Body of pancreas (tissue), 4 donors: ENCODE measurements at regions not wholly inside any gene's neighbourhood (a gene's known extent, or its start where the extent isn't known, plus 50 kb on each side); places are given as distances from the start of the nearest gene placed in this dataset.

Source experiments
- ATAC-seq: fragments of 150-250 bp; one replicate; pipeline ENCODE4 v1.9.1; 2016
- DNase-seq, 4 donors: peaks; one replicate each; pipeline ENCODE4 v3.0.0-alpha.2; 2019
- H3K27ac ChIP-seq, 4 donors: fragments of 200-600 bp; sonication (generic); 1 replicate in 3 of 4; 2 replicates in 1 of 4; pipeline versions ENCODE4 v1.5.1 to v1.6.1; 2016 to 2019; ENCODE audit warnings: mild to moderate bottlenecking in 1 of 4, mixed read lengths in 1 of 4, moderate library complexity in 1 of 4
- H3K27me3 ChIP-seq, 2 donors: fragments of 200-600 bp; sonication (generic); one replicate each; pipeline ENCODE4 v1.6.0; 2016; ENCODE audit warnings: mild to moderate bottlenecking in 1 of 2
- H3K36me3 ChIP-seq, 2 donors: fragments of 200-600 bp; sonication (generic); replicated peaks in 1 of 2; 2 replicates each; pipeline ENCODE4 v1.5.1; 2016; ENCODE audit warnings: low read depth in 2 of 2; ENCODE audit not compliant: insufficient read depth in 1 of 2
- H3K4me1 ChIP-seq: fragments of 200-600 bp; sonication (generic); one replicate; pipeline ENCODE4 v1.6.0; 2016
- H3K4me3 ChIP-seq, 2 donors: fragments of 200-600 bp; sonication (generic); 1 replicate in 1 of 2; 2 replicates in 1 of 2; pipeline ENCODE4 v1.5.1; 2016 to 2019
- H3K9me3 ChIP-seq, 3 donors: fragments of 200-600 bp; sonication (generic); 1 replicate in 2 of 3; 2 replicates in 1 of 3; pipeline ENCODE4 v1.5.1; 2016
- CTCF ChIP-seq, 7 experiments: fragments of 450-650 bp in 4 of 7; fragments of 200-600 bp in 3 of 7; sonication (generic) in 3 of 7; IDR thresholded peaks; one replicate each; pipeline ENCODE4 v1.5.1; 2016 to 2019; ENCODE audit warnings: antibody characterized with exemption in 7 of 7
- POLR2A ChIP-seq, 3 donors: fragments of 450-650 bp; IDR thresholded peaks; one replicate each; pipeline ENCODE4 v1.6.1; 2016; ENCODE audit warnings: antibody characterized with exemption in 3 of 3, mild to moderate bottlenecking in 2 of 3
- WGBS, 2 donors: methylation state at CpG; one replicate each; pipeline ENCODE4 v1.1.5; 2017; 5-methylcytosine and 5-hydroxymethylcytosine counted together
- intact Hi-C: fragments of 100-400 bp; cut with DNase I; formaldehyde crosslinking; loops from one replicate; pipeline ENCODE4 v1.15.1; 2023

GRCh38 chr14:51432302-51432948, 192.4 kb downstream of the TMX1 start:
- peak overlapping the region; percentile 2 to 70 (median 38) for H3K27ac ChIP-seq
- ATAC-seq, result no peak

GRCh38 chr14:51436630-51437029, 196.6 kb downstream of the TMX1 start:
- Histone ChIP-seq H3K36me3 (no peaks in the 10 kb centered on the region), H3K9me3 (no peaks in the 10 kb centered on the region), H3K4me1 (peaks cover 12% of the 10 kb centered on the region), H3K27ac (no peak overlapping the region), H3K4me3 (no peak overlapping the region), H3K27me3 (no peaks in the 10 kb centered on the region)
- DNase-seq, result no peak
- intact Hi-C loops, result no loop called here
- ATAC-seq, result no peak
- TF ChIP-seq POLR2A (IDR thresholded peaks at IDR 0.05) (no peak), CTCF (IDR thresholded peaks at IDR 0.05) (no peak)
- WGBS, 2 donors, result 76 to 81% methylated on average over 1 of the region's 1 CpG

More at GRCh38 chr14:51432302-51432948, 192.4 kb downstream of the TMX1 start:
- H3K4me3 ChIP-seq, result no peak overlapping the region
- no peak for DNase-seq
- no peaks in the 10 kb centered on the region for H3K9me3 ChIP-seq
- no peaks in the 10 kb centered on the region for H3K27me3 ChIP-seq
- peaks cover 34% of the 10 kb centered on the region for H3K4me1 ChIP-seq
- H3K36me3 ChIP-seq, result no peaks in the 10 kb centered on the region
- intact Hi-C loops, result no loop called here
- TF ChIP-seq POLR2A (IDR thresholded peaks at IDR 0.05), result no peak
- no peak for TF ChIP-seq CTCF (IDR thresholded peaks at IDR 0.05)
- WGBS, 2 donors, result 71 to 74% methylated on average over 3 of the region's 3 CpGs

- 18 to 23% methylated on average over 4 of the region's 4 CpGs for WGBS, 2 donors
- no peak for TF ChIP-seq POLR2A (IDR thresholded peaks at IDR 0.05)
- no peak for TF ChIP-seq CTCF (IDR thresholded peaks at IDR 0.05)
Measured at GRCh38 chr14:51439896-51440295, 199.8 kb downstream of the TMX1 start.

GRCh38 chr14:51441001-51441400, 201.0 kb downstream of the TMX1 start:
- Histone ChIP-seq H3K4me3 (no peak overlapping the region), H3K36me3 (no peaks in the 10 kb centered on the region), H3K27me3 (no peaks in the 10 kb centered on the region), H3K27ac (no peak overlapping the region), H3K9me3 (no peaks in the 10 kb centered on the region), H3K4me1 (no peaks in the 10 kb centered on the region)
- TF ChIP-seq POLR2A (IDR thresholded peaks at IDR 0.05) (no peak), CTCF (IDR thresholded peaks at IDR 0.05) (no peak)
- intact Hi-C loops, result no loop called here
- DNase-seq, result no peak
- ATAC-seq, result no peak
- WGBS, 2 donors, result 73 to 87% methylated on average over 2 of the region's 2 CpGs

More at GRCh38 chr14:51439896-51440295, 199.8 kb downstream of the TMX1 start:
- Histone ChIP-seq H3K4me3 (no peak overlapping the region), H3K36me3 (no peaks in the 10 kb centered on the region), H3K27me3 (no peaks in the 10 kb centered on the region), H3K4me1 (no peaks in the 10 kb centered on the region), H3K27ac (no peak overlapping the region), H3K9me3 (no peaks in the 10 kb centered on the region)
- intact Hi-C loops, result no loop called here
- DNase-seq, result no peak
- ATAC-seq, result no peak
